B cell (primary cell): ENCODE measurements at regions not wholly inside any gene's neighbourhood (a gene's known extent, or its start where the extent isn't known, plus 50 kb on each side); places are given as distances from the start of the nearest gene placed in this dataset.

Experiments
- CTCF ChIP-seq: fragments of 200-600 bp; IDR thresholded peaks from one replicate; pipeline ENCODE4 v1.8.0; 2022; ENCODE audit warnings: antibody characterized with exemption, mild to moderate bottlenecking
- EZH2 ChIP-seq: IDR thresholded peaks from 2 replicates; pipeline ENCODE4 v1.6.1; 2012; ENCODE audit warnings: borderline replicate concordance, low read depth, mild to moderate bottlenecking, moderate library complexity, low read length; ENCODE audit not compliant: insufficient read depth, poor library complexity, severe bottlenecking

- TF ChIP-seq CTCF (no peak), EZH2 (no peak)
Measured at GRCh38 chr3:168959731-168960130, 703.8 kb downstream of the MECOM start.
